ENCODE measurements at regions not wholly inside any gene's neighbourhood (a gene's known extent, or its start where the extent isn't known, plus 50 kb on each side); places are given as distances from the start of the nearest gene placed in this dataset.

DNA sequence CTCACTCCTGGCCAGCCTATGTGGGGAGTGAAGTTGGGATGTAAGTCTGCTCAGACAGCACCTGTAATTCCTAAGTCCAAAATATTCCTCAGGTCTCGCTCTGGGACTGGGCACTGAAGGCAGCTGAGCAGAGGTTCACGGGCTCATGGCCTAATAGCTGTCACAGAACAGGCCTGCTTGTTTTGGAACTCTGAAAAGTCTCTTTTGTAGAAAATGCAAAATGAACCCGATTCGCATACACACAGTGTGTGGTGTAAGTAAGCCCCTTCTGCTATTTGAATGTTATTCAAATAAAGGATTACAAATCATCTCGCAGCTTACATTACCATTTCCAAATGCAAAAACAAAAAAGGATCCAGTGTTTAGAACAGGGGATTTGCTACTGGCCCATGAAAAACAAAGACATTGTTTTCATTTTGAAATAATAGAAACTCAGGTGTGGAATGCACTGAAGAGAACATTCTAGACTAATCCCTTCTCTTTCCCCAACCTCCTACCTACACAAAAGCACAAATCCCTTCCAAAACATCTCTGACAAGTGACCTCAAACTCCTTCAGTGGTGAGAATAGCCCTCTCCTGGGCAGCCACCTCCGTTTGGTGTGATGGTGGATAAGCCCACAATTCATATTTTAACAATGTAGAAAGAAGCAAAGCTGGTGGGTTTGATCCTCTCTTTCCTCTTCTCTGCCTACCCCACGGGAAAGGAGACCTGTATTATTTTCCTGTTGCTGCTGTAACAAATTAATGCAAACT, 118.3 kb upstream of the NCK2 start:
- no peak overlapping the region for H3K27ac ChIP-seq (ENCODE audit: low read depth in 1 of 2, low read length in 2 of 2)
- H3K36me3 ChIP-seq (ENCODE audit: control insufficient read depth in 4 of 4, insufficient read depth in 3 of 4, low read depth in 1 of 4, low read length in 3 of 4) = no peaks in the 10 kb centered on the region
- no peak for TF ChIP-seq FOXA1 (IDR thresholded peaks at IDR 0.05)
- no peak for TF ChIP-seq ATF3 (IDR thresholded peaks at IDR 0.05)
- H3K4me3 ChIP-seq (ENCODE audit: low read depth in 1 of 3, low read length in 3 of 3) = no peak overlapping the region
- no peaks in the 10 kb centered on the region for H3K4me1 ChIP-seq (ENCODE audit: control insufficient read depth in 4 of 4, insufficient read depth in 4 of 4, low read length in 3 of 4)
- DNase-seq (ENCODE audit: low spot score) = no peak
- no peak overlapping the region for H3K9ac ChIP-seq (ENCODE audit: low read depth in 1 of 2, low read length in 2 of 2)
- H3K27me3 ChIP-seq (ENCODE audit: control insufficient read depth in 4 of 4, insufficient read depth in 4 of 4, low read length in 3 of 4) = peaks cover 0 to 32% (median 4%) of the 10 kb centered on the region in 4 donors
- WGBS = 77% methylated on average over 7 of the region's 7 CpGs
- peaks cover 0 to 10% (median 4%) of the 10 kb centered on the region in 4 donors for H3K9me3 ChIP-seq (ENCODE audit: control insufficient read depth in 4 of 4, low read length in 3 of 4)

DNA sequence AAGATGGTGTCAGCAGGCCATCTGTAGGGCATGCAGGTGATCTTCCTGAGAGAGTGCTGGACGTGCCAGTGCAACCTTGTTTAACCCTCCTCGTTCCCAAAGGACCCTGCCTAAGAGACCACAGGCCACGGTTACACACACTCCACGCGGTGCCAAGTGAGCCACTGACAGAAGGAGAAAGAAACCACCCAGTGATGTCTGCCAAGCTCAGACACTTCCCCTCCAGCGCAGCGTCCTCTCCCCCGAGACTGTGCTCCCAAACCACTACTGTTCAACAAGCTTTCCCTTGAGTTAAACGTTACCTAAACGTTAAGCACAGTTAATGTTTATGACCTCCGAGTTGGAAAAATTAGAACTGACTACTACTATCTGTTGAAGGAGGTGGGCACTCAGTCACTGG, 119.1 kb upstream of the NCK2 start:
- no peaks in the 10 kb centered on the region for H3K4me1 ChIP-seq (ENCODE audit: control insufficient read depth in 4 of 4, insufficient read depth in 4 of 4, low read length in 3 of 4)
- peaks cover 0 to 8% (median 2%) of the 10 kb centered on the region in 4 donors for H3K9me3 ChIP-seq (ENCODE audit: control insufficient read depth in 4 of 4, low read length in 3 of 4)
- no peak overlapping the region for H3K4me3 ChIP-seq (ENCODE audit: low read depth in 1 of 3, low read length in 3 of 3)
- no peak overlapping the region for H3K27ac ChIP-seq (ENCODE audit: low read depth in 1 of 2, low read length in 2 of 2)
- H3K9ac ChIP-seq (ENCODE audit: low read depth in 1 of 2, low read length in 2 of 2) = no peak overlapping the region
- H3K36me3 ChIP-seq (ENCODE audit: control insufficient read depth in 4 of 4, insufficient read depth in 3 of 4, low read depth in 1 of 4, low read length in 3 of 4) = no peaks in the 10 kb centered on the region
- WGBS = 77% methylated on average over 11 of the region's 11 CpGs
- H3K27me3 ChIP-seq (ENCODE audit: control insufficient read depth in 4 of 4, insufficient read depth in 4 of 4, low read length in 3 of 4) = peaks cover 0 to 31% (median 4%) of the 10 kb centered on the region in 4 donors
- no peak for DNase-seq (ENCODE audit: low spot score)
- no peak for TF ChIP-seq HNF4G (IDR thresholded peaks at IDR 0.05)
- no peak for TF ChIP-seq SP1 (IDR thresholded peaks at IDR 0.05)

- WGBS = 84% methylated on average over 7 of the region's 7 CpGs
- Histone ChIP-seq H3K27ac (ENCODE audit: low read depth in 1 of 2, low read length in 2 of 2) (no peak overlapping the region), H3K9ac (ENCODE audit: low read depth in 1 of 2, low read length in 2 of 2) (no peak overlapping the region), H3K4me3 (ENCODE audit: low read depth in 1 of 3, low read length in 3 of 3) (no peak overlapping the region), H3K27me3 (ENCODE audit: control insufficient read depth in 4 of 4, insufficient read depth in 4 of 4, low read length in 3 of 4) (peaks cover 0 to 25% (median 5%) of the 10 kb centered on the region in 4 donors), H3K9me3 (ENCODE audit: control insufficient read depth in 4 of 4, low read length in 3 of 4) (peaks cover 0 to 4% (median 0%) of the 10 kb centered on the region in 4 donors), H3K36me3 (ENCODE audit: control insufficient read depth in 4 of 4, insufficient read depth in 3 of 4, low read depth in 1 of 4, low read length in 3 of 4) (no peaks in the 10 kb centered on the region), H3K4me1 (ENCODE audit: control insufficient read depth in 4 of 4, insufficient read depth in 4 of 4, low read length in 3 of 4) (no peaks in the 10 kb centered on the region)
- TF ChIP-seq GABPA (IDR thresholded peaks at IDR 0.05 in 1 of 2, conservative IDR thresholded peaks at IDR 0.05 in 1 of 2) (no peak), YY1 (IDR thresholded peaks at IDR 0.05) (no peak), FOXA1 (IDR thresholded peaks at IDR 0.05) (no peak), CTCF (IDR thresholded peaks at IDR 0.05; ENCODE audit: low read depth, low read length, missing input control) (no peak), HNF4A (conservative IDR thresholded peaks at IDR 0.05) (no peak), RXRA (IDR thresholded peaks at IDR 0.05) (no peak), HNF4G (IDR thresholded peaks at IDR 0.05) (no peak), JUND (IDR thresholded peaks at IDR 0.05) (no peak), EGR1 (IDR thresholded peaks at IDR 0.05; ENCODE audit: low read depth in 2 of 2) (no peak), REST (IDR thresholded peaks at IDR 0.05) (no peak)
- TF ChIP-seq, protein P1, sequence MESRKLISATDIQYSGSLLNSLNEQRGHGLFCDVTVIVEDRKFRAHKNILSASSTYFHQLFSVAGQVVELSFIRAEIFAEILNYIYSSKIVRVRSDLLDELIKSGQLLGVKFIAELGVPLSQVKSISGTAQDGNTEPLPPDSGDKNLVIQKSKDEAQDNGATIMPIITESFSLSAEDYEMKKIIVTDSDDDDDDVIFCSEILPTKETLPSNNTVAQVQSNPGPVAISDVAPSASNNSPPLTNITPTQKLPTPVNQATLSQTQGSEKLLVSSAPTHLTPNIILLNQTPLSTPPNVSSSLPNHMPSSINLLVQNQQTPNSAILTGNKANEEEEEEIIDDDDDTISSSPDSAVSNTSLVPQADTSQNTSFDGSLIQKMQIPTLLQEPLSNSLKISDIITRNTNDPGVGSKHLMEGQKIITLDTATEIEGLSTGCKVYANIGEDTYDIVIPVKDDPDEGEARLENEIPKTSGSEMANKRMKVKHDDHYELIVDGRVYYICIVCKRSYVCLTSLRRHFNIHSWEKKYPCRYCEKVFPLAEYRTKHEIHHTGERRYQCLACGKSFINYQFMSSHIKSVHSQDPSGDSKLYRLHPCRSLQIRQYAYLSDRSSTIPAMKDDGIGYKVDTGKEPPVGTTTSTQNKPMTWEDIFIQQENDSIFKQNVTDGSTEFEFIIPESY (IDR thresholded peaks at IDR 0.05) = no peak
- TF ChIP-seq, protein P2, sequence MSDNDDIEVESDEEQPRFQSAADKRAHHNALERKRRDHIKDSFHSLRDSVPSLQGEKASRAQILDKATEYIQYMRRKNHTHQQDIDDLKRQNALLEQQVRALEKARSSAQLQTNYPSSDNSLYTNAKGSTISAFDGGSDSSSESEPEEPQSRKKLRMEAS (IDR thresholded peaks at IDR 0.05) = no peak
- DNase-seq (ENCODE audit: low spot score) = no peak
Observed at GRCh38 chr2:105621038-105621437, 123.7 kb upstream of the NCK2 start.

Measured in liver (tissue), 8 donors.